ENCODE measurements at regions not wholly inside any gene's neighbourhood (a gene's known extent, or its start where the extent isn't known, plus 50 kb on each side); places are given as distances from the start of the nearest gene placed in this dataset.

GRCh38 chr7:131182446-131183058, 145.1 kb upstream of the MKLN1 start:
- DNase-seq (ENCODE audit: low spot score): no peak

- no peak for DNase-seq (ENCODE audit: low spot score)
Measured at GRCh38 chr7:131183072-131183471, 144.6 kb upstream of the MKLN1 start.

GRCh38 chr7:131183611-131184119, 144.0 kb upstream of the MKLN1 start:
- DNase-seq (ENCODE audit: low spot score): no peak

GRCh38 chr7:131186816-131187215, 140.9 kb upstream of the MKLN1 start:
- DNase-seq (ENCODE audit: low spot score): no peak

GRCh38 chr7:131188367-131189339, 139.0 kb upstream of the MKLN1 start:
- no peak for DNase-seq (ENCODE audit: low spot score)

GRCh38 chr7:131189488-131189887, 138.2 kb upstream of the MKLN1 start:
- no peak for DNase-seq (ENCODE audit: low spot score)

GRCh38 chr7:131190146-131190545, 137.5 kb upstream of the MKLN1 start:
- peak; percentile 36 for DNase-seq (ENCODE audit: low spot score)

GRCh38 chr7:131190581-131190980, 137.1 kb upstream of the MKLN1 start:
- DNase-seq (ENCODE audit: low spot score): no peak

GRCh38 chr7:131194070-131194865, 133.4 kb upstream of the MKLN1 start:
- no peak for DNase-seq (ENCODE audit: low spot score)

- DNase-seq (ENCODE audit: low spot score): no peak
Measured at GRCh38 chr7:131196803-131197202, 130.9 kb upstream of the MKLN1 start.

GRCh38 chr7:131197920-131198615, 129.6 kb upstream of the MKLN1 start:
- no peak for DNase-seq (ENCODE audit: low spot score)

GRCh38 chr7:131202451-131202850, 125.2 kb upstream of the MKLN1 start:
- DNase-seq (ENCODE audit: low spot score): no peak

- DNase-seq (ENCODE audit: low spot score): no peak
Measured at GRCh38 chr7:131203291-131203976, 124.2 kb upstream of the MKLN1 start.

GRCh38 chr7:131208777-131209176, 118.9 kb upstream of the MKLN1 start:
- DNase-seq (ENCODE audit: low spot score): no peak

GRCh38 chr7:131210618-131211017, 117.1 kb upstream of the MKLN1 start:
- no peak for DNase-seq (ENCODE audit: low spot score)

GRCh38 chr7:131211500-131211899, 116.2 kb upstream of the MKLN1 start:
- DNase-seq (ENCODE audit: low spot score): no peak

- no peak for DNase-seq (ENCODE audit: low spot score)
Measured at GRCh38 chr7:131212114-131212513, 115.6 kb upstream of the MKLN1 start.

- peak; percentile 30 for DNase-seq (ENCODE audit: low spot score)
Measured at GRCh38 chr7:131218727-131219128, 108.9 kb upstream of the MKLN1 start.

- DNase-seq (ENCODE audit: low spot score): peak; percentile 91
Measured at GRCh38 chr7:131219312-131220041, 108.2 kb upstream of the MKLN1 start.

GRCh38 chr7:131221061-131221460, 106.6 kb upstream of the MKLN1 start:
- no peak for DNase-seq (ENCODE audit: low spot score)

Data from globus pallidus (tissue), 1 donor.